ENCODE measurements at regions not wholly inside any gene's neighbourhood (a gene's known extent, or its start where the extent isn't known, plus 50 kb on each side); places are given as distances from the start of the nearest gene placed in this dataset.

DNA sequence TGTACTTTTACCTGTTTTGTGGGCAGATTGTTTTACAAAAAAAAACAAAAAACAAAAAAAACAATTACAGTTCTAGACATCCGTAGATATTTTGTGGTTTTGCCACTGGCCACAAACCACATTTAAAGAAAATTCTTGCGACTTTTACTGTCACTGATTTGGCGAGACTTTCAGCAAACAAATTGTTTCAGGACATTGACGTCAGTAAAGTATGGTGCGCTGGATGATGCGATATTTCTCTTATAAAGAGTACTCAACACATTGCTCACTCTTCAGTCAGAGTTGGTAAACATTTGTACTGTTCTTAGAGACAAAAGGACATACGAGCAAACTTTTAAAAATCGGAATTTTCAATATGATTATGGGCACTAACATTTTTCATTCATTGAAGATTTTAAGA lies 229.8 kb downstream of the HAO1 start:
- no peak for DNase-seq (ENCODE audit: low spot score)

DNA sequence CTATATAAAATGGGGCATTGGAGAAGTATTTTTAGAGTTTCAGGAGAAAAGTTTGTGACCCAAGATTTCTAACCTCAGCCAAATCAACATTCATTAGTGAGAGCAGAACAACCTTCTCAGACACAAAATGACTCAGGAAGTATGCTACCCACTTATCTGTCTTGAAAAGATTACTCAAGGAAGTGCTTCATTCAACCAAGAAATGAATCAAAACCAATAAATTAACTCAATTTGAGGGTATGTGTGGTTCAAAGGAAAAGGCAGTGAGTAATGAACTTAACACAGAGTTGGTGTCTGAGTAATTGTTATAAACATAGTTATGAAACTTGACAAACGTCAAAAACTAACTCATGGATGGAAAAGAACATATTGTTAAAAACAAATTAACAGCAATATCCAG lies 227.6 kb downstream of the HAO1 start:
- DNase-seq (ENCODE audit: low spot score), result peak; percentile 25

DNA sequence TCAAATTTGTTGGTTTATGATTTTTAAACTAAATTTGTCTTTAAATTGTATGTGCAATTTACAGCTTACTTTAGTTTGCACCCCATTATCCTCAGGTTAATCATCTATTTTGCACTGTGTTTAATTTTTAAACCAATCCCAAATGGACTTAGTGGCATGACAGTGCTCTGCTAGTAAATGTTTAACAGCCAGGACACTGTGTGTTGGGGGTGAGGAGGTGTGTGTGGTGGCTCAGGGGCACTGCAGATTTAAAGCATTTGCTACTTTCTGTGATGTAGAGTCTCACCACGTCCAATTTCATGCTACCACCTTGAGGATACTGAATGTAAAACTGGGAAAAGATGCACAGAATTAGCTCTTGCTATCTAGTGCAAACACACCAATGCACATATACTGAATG lies 225.7 kb downstream of the HAO1 start:
- no peak for DNase-seq (ENCODE audit: low spot score)

DNA sequence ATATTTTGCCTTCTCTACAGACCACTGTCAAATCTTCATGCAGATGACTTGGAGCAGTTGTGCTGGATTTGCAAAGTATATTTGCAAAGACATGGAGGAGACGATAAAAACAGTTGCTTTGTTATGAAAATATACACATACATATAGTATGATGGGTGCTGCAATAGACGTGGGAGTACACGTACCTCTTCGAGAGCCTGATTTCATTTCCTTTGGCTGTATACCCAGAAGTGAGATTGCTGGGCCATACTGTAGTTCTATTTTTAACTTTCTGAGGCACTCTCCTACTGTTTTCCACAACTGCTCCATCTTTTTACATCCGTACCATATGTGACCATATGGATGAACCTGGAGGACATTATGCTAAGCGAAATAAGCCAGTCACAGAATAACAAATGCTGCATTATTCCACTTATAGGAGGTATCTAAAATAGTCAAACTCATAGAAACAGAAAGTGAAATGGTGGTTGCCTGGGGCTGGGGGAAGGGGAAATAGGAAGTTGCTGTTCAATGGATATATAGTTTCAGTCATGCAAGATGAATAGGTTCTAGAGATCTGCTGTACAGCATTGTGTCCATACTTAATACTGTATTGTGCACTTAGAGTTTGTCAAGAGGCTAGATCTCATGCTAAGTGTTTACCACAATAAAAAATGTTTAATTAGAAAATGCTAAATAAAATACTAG lies 223.8 kb downstream of the HAO1 start:
- no peak for DNase-seq (ENCODE audit: low spot score)

DNA sequence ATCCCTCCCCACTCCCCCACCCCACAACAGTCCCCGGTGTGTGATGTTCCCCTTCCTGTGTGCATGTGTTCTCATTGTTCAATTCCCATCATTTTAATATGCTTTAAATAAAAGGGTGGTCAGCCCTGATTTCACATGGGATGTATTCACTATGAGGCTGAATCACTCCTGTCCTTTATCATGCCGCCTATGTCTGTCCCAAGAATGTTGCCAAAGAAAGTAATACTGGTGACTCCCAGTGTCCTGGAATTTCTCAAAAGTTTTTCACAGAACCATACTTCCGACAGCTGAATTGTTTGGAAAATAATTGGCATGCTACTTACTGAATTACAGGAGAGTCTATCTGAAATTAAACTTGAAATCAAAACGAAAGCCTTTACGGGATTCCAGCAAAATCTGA lies 217.7 kb downstream of the HAO1 start:
- no peak for DNase-seq (ENCODE audit: low spot score)

DNA sequence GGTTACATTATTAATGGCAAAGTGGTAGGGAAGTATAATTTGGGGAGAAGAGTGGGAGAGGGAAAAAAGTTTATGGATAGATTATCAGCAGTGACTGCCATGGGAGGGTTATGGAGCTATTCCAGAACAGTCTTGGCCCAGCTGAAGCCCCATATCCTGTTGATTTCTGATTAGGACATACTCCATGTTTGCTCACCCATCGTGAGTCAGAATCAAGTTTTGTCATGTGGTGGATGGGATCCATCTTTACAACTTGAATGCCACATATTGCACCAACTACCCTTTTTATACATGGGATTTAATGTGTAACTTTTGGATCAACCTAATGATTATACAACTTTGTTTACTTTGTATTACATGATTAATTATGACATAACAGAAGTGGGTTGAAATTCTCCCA lies 217.0 kb downstream of the HAO1 start:
- DNase-seq (ENCODE audit: low spot score), result no peak

DNA sequence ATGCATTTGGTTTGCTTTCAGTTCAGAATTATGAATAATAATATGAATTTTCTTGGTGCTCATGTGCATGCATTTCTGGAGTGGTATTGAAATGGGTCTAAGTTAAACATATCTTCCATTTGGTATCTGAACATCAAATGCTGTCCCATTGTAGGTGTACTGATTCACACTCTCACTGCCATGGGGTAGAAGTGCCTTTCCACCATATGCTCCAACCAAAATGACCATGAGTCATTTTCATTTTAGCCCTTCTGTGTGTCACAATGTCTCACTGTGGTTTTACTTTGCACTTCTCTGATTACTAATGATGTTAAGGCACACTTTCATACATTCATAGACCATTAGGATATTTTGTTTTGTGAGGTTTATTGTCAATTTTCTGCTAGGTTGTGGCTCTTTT lies 211.9 kb downstream of the HAO1 start:
- peak; percentile 58 for DNase-seq (ENCODE audit: low spot score)

DNA sequence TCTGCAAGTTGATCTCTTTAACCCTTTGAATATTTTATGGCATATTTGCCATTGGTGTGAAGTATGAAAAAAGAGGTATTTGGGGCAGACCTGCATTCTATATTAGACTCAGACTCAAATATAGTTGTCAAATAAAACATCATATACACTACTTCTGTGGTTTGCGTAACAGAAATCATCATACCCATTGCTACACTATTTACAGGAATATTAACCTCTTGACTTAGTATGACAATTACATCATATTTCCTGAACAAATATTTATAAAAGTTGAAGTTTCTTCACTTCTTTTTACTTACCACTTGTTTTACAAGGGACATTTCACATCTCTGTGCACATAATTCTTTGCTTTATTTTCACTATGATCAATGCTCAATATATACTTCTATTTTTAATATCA lies 206.0 kb downstream of the HAO1 start:
- no peak for DNase-seq (ENCODE audit: low spot score)

DNA sequence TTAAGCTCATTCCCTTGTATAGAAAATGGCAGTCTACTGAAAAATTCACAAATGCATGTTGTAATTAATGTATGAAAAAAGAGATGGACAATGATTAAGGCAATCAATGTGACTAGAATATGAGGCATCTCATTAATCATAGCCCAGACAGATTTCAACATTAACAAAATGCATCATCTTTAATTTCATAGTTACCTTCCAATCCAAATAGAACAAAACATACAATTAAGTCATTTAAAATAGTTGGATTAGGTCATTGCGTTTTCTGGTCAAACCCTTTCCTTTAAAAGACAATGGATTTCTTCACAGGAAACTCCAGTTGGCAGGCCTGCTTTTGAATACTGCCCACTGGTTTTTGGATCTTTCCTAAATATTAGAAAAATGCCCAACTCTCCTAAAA lies 203.9 kb downstream of the HAO1 start:
- peak; percentile 10 for DNase-seq (ENCODE audit: low spot score)

DNA sequence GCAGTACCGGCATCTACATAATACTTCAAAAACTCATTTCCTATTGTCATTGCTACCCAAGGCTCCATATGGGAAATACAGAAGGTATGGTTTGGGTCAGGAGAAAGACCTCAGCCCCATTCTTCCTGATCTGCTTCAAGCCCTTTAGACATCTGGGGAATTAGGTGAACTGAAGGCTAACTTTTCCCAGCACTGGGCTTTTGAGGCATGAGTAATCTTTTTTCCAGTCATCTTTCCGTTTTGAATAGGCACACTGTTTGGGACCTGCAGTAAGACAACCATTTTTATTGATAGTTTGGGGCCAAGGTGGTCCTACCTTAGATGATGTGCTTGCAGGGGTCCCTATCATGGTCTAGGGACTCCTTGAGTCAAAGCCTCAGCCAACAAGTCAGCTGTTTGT lies 198.4 kb downstream of the HAO1 start:
- DNase-seq (ENCODE audit: low spot score), result no peak

DNA sequence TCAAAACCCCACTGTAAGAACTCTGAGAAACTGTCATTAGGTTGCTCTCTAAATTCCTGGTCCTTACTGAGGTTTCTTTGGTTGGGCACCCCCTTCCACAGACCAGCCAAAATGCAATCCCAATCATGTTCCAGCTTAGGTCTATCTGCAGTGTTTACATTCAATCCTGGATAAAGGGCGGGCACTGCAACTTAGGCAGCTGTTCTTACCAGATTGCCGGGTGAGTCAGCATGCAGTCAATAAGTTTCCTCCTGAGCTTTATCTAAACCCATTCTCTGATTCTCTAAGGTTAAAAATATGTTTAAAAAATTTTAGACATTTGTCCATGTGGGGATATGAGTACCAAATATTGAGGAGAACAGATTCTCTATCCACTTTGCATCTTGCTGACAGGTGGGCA lies 197.8 kb downstream of the HAO1 start:
- DNase-seq (ENCODE audit: low spot score), result no peak

DNA sequence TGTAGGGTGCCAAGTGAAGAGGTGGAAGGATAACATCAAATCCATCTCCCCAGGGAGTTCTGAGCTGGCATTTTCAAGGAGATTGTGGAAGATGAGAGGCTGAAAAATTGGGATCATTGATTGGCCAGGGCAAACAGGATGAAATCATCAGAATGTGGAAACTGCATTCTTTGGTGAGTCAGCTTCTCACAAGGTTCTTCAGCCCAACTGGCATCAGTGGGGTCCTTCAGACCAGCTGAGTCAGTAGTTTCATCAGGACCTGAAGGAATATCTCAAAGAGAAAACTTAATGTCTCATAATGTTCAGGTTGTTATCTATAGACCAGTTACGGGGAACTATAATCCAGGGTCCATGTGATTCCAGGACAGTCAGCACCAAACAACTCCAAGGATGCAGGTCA lies 195.8 kb downstream of the HAO1 start:
- DNase-seq (ENCODE audit: low spot score), result no peak

DNA sequence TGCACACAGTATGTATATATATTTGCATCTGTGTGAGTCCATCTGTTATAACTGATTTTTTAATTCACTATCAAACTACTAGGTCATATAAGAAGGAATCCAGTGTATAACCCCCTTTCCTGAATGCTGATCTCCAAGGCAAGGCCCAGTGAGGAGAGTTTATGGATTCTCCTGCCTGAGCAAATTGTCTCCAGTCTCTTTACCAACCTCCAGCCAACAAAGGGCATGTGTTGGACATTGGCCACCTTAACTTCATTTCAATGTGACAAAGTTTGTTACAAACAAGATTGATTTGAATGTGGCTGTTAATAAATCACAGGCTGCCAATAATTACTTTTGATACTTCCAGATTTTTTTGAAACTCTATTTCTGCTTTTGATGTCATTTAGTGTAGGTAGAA lies 191.6 kb downstream of the HAO1 start:
- DNase-seq (ENCODE audit: low spot score), result no peak

DNA sequence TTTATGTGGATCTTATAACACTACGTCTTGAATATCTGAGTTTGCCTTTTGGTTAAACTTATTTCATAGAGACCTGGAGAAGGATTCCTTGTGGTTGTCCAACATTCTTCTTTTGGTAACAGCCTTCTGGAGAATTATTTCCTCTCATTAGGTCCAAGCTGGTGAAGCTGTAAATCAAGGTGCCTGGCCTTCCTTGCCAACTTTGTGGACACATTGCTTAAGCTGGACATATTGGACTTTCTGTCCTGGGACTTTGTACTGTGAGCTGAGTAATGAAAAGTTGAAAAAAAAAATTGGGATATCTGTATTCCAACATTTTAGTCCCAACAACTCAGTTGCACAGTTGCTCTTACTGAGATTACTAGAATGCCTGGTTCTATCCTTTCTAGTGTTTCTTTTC lies 186.2 kb downstream of the HAO1 start:
- no peak for DNase-seq (ENCODE audit: low spot score)

DNA sequence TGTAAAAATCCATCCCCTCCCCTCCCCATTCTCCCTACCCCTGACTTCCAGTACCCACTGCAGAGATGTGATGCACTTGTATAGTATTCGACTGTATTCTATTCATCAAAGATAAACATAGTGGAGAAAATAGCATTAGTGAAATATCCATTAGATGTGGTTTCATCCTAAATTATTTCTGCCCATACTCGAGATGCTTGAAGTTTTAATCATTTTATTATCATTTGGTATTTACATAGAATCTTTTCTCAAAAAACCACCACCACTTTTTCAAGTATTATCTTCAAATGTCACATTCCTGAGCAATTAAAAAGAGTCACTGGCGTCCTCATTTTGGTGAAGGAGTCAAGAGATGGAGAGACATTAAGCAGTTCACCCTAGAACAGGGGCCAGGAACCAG lies 181.9 kb downstream of the HAO1 start:
- DNase-seq (ENCODE audit: low spot score), result no peak

DNA sequence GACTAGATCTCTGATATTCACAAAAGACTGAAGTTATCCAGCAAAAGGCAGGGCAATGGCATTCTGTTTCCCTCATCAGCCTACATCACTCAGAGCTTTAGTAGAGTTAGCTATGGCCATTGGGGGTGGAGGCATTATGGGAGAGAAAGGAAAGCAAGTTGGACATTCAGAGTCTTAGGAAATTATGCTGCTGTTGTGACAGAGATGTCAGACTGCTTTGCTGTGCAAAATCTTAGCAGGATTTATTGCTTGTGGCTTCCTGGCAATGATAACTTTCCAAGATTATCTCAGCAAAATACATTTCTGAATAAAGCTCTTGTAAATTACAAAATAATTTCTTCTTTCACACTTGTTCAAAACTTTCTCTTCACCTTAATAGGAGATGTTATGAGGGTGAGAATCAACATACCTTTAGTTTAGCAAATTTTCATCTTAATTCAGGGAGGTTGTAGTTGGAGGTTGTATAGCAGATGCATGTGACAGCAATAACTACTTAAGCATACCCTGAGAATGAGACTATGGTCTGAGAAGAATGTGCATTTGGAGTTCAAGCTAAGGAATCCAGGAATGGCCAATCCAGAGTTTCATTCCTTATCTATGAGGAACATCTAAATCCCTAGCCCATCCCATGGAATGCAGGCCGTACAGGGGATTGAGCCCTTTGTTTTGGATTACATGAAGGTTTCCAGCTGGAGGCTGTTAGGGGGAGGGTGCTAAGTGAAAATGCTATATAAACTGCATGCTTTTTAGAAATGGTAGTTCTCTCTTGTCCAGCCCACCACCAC lies 179.8 kb downstream of the HAO1 start:
- no peak for DNase-seq (ENCODE audit: low spot score)

DNA sequence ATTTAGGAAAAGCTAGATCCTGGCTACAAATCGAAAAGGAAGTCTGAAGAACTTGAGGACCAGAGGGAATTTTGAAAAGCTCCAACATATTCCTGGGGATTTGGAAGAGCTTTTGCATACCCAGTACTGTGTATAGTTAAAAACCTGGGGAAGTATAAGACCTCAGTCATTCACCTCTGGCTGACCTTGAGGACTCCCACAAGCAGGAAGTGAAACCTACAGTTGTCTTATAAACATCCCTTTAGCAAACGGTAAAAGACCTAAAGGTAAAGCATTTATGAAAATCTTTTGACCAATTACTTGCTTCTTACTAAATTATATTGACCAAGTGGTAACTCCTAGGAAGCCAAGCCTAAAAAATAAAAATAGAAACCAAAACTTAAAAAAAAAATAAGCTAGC lies 175.0 kb downstream of the HAO1 start:
- DNase-seq (ENCODE audit: low spot score), result no peak

DNA sequence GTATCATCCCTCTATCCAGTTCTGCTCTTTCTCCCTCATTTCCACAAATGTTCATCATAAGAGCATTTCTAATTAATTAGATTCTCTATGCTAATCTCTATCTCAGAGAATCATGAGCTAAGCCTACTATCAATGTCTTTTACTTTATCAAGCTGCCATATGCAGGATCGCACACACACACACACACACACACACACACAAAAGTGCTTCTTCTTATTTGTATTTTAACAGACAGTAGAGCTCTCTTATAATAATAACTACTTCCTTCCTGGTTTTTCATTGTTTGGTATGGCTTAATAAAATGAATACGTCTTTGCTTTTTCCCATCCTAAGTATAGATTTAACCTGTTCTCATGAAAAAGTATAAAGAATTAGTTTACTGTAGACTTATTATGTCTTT lies 170.2 kb downstream of the HAO1 start:
- no peak for DNase-seq (ENCODE audit: low spot score)

DNA sequence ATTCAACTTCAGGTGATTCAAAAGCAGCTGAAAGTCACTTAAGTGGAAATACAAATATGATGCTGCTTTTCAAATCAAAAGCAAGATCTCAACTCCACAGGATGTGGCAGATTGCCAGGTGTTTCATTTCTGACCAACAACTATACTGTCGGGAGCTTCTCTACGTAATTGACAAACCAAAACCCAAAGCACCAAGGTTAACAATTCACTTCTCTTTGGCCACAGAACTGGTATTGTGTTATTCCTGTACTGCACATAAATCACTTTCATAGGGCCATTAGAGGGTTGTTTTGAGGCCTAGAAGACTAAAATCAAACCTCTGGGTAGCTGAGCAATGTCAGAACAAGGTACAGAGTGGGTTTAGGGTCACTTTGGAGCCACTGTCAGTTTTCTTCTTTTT lies 169.7 kb downstream of the HAO1 start:
- no peak for DNase-seq (ENCODE audit: low spot score)

DNA sequence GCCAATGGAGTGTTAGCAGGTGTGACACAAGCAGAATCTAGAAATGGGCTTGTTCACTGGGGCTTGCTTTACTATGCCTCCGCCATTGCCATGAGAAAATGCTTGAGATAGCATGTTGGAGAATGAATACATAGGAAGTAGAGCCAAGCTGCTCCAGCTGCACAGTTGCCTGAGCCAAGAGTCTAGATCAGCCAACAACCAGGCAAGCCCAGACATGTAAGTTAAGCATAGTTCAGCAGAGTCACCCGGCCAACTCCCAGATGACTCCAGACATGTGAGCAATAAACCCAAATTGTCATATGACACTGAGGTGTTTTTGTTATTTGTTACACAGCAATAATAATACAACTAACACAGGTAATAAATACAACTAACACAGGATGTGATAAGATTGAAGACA lies 167.9 kb downstream of the HAO1 start:
- DNase-seq (ENCODE audit: low spot score), result no peak

DNA sequence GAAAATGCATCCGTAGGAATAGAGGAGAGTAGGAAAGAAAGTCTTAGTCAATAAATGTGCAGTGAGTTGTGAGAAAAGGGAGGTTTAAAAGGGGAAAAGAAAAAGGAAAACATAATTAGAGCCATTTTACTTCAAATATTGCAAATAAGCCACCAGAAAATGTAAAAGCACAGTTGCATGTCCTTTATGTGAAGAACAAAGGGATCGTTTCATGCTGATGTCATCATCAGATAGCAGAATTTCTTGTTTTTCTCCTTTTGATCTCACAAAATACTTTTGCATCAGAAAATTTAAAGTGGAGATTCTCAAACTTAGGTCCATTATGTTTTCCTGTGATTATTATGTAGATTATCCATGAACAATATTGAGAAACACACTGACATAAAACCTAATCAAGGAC lies 166.7 kb downstream of the HAO1 start:
- no peak for DNase-seq (ENCODE audit: low spot score)

DNA sequence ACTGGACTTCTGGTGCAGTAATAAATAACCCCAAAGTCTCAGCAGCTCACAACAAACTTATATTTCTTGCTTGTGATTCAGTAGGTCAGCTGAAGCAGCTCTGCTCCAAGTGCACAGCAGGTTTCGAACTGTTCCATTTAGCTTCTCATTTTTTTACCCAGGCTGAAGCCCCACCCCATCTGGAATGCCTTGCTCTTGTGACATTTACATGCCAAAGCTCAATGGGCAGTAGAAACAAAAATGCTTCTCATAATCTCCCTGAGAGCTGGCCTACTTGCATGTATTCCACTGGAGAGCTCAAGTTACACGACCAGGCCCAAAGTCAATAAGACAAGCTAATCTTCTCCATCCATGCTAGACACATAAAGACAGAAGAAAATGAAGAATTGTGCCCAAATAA lies 165.2 kb downstream of the HAO1 start:
- DNase-seq (ENCODE audit: low spot score), result no peak

DNA sequence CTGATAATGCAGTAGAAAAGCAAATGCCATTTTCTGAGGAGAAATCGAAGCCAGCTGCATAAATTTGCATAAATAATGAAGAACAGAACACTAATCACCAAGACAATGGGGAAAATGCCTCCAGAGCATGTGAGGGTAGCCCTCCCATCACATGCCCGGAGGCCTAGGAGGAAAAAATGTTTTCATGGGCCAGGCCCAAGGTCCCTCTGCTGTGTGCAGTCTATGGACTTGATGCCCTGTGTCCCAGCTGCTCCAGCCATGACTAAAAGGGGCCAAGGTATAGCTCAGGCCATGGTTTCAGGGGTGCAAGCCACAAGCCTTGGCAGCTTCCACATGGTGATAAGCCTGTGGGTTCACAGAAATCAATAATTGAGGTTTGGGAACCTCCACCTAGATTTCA lies 164.1 kb downstream of the HAO1 start:
- no peak for DNase-seq (ENCODE audit: low spot score)

DNA sequence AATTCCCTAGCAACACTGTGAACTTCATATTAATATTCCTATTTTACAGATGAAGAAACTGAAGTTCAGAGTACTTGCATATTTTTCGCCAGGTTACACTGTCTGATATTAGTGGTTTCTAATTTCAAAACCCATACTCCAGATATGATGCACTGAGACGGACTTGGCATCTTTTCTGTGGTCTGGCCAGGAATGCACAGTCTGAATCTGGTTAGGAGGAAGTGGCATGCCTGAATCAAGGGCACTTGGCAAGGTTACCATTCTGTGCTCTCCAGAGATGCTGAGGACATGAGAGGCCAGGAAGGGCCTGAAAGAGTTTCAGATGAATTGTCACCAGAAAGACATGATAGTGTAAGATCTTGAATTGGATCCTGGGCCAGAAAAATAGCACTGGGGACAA lies 150.1 kb downstream of the HAO1 start:
- no peak for DNase-seq (ENCODE audit: low spot score)

Data from RKO (cell line).